HepG2 (cell line): ENCODE measurements at regions not wholly inside any gene's neighbourhood (a gene's known extent, or its start where the extent isn't known, plus 50 kb on each side); places are given as distances from the start of the nearest gene placed in this dataset.

ENCODE experiments used
- CTCF ChIP-seq: sonication (generic); formaldehyde crosslinking; IDR thresholded peaks from 2 replicates; pipeline ENCODE4 v1.5.0; 2020; ENCODE audit warnings: mild to moderate bottlenecking, missing genetic modification reagents, moderate library complexity
- ELK4 ChIP-seq: sonication (generic); formaldehyde crosslinking; IDR thresholded peaks from 2 replicates; pipeline ENCODE4 v1.9.0; 2021; ENCODE audit warnings: missing genetic modification reagents, borderline replicate concordance
- HDAC1 ChIP-seq: sonication (generic); formaldehyde crosslinking; IDR thresholded peaks from 2 replicates; pipeline ENCODE4 v1.5.1; 2020; ENCODE audit warnings: mild to moderate bottlenecking, missing genetic modification reagents
- KAT8 ChIP-seq: IDR thresholded peaks from 2 replicates; pipeline ENCODE4 v1.6.1; 2016; ENCODE audit warnings: missing genetic modification reagents, missing compliant biosample characterization
- MYC ChIP-seq: sonication (generic); formaldehyde crosslinking; IDR thresholded peaks from 2 replicates; pipeline ENCODE4 v1.9.0; 2021; ENCODE audit warnings: missing genetic modification reagents, borderline replicate concordance
- NFRKB ChIP-seq: fragments of 450-650 bp; IDR thresholded peaks from 2 replicates; pipeline ENCODE4 v1.6.1; 2017
- SNAPC5 ChIP-seq: sonication (generic); formaldehyde crosslinking; IDR thresholded peaks from 2 replicates; pipeline ENCODE4 v1.8.1; 2023; ENCODE audit warnings: mild to moderate bottlenecking, missing genetic modification reagents, borderline replicate concordance
- SRY ChIP-seq: sonication (generic); formaldehyde crosslinking; IDR thresholded peaks from 2 replicates; pipeline ENCODE4 v1.8.0; 2022; ENCODE audit warnings: mild to moderate bottlenecking, missing genetic modification reagents
- TEF ChIP-seq: sonication (generic); formaldehyde crosslinking; IDR thresholded peaks from 2 replicates; pipeline ENCODE4 v1.5.0; 2020; ENCODE audit warnings: missing genetic modification reagents
- ZNF367 ChIP-seq: sonication (generic); formaldehyde crosslinking; IDR thresholded peaks from 2 replicates; pipeline ENCODE4 v1.4.0; 2020; ENCODE audit warnings: missing genetic modification reagents, borderline replicate concordance
- ZNF609 ChIP-seq: sonication (generic); formaldehyde crosslinking; IDR thresholded peaks from 2 replicates; pipeline ENCODE4 v1.4.0; 2020; ENCODE audit warnings: mild to moderate bottlenecking, missing genetic modification reagents, borderline replicate concordance
- ZNF768 ChIP-seq: sonication (generic); formaldehyde crosslinking; IDR thresholded peaks from 2 replicates; pipeline ENCODE4 v1.4.0; 2020; ENCODE audit warnings: missing genetic modification reagents

GRCh38 chr11:20253796-20254195 is 93.5 kb upstream of the DBX1 start:
- TF ChIP-seq ZNF609 (no peak), MYC (no peak), NFRKB (no peak), SNAPC5 (no peak), ELK4 (CRISPR knock-in tag) (no peak), KAT8 (no peak), HDAC1 (no peak), TEF (CRISPR knock-in tag) (no peak), ZNF367 (no peak), ZNF768 (CRISPR knock-in tag) (no peak), CTCF (CRISPR knock-in tag) (no peak), SRY (CRISPR knock-in tag) (no peak)
